ENCODE measurements at regions not wholly inside any gene's neighbourhood (a gene's known extent, or its start where the extent isn't known, plus 50 kb on each side); places are given as distances from the start of the nearest gene placed in this dataset.
"Not testable (repeated sequence)": the region's sequence is repeated elsewhere in the genome, so short reads cannot be mapped to it uniquely, and the experiment has no call there.

- H3K36me3 Mint-ChIP-seq (ENCODE audit: low read depth) = no peaks in the 10 kb centered on the region
- no peak for DNase-seq
- no peaks in the 10 kb centered on the region for H3K4me1 Mint-ChIP-seq
- POLR2A ChIA-PET = no interaction called here
- H3K4me3 Mint-ChIP-seq = no peak overlapping the region
- H3K27me3 Mint-ChIP-seq = no peaks in the 10 kb centered on the region
- CTCF ChIA-PET = no interaction called here
- H3K9me3 Mint-ChIP-seq = peaks cover 4% of the 10 kb centered on the region
- H3K27ac Mint-ChIP-seq = no peak overlapping the region
These were observed 82.7 kb upstream of the TAF11L2 start for GRCh38 chr5:17415321-17415758.

GRCh38 chr5:17416374-17416773, 81.7 kb upstream of the TAF11L2 start:
- H3K4me1 Mint-ChIP-seq; H3K27ac Mint-ChIP-seq; H3K9me3 Mint-ChIP-seq; H3K4me3 Mint-ChIP-seq; POLR2A ChIA-PET; H3K36me3 Mint-ChIP-seq (ENCODE audit: low read depth); DNase-seq; CTCF ChIA-PET; H3K27me3 Mint-ChIP-seq: not testable (repeated sequence)

- Mint-ChIP-seq H3K36me3 (ENCODE audit: low read depth) (no peaks in the 10 kb centered on the region), H3K27ac (no peak overlapping the region), H3K27me3 (no peaks in the 10 kb centered on the region), H3K4me1 (no peaks in the 10 kb centered on the region), H3K4me3 (no peak overlapping the region), H3K9me3 (peaks cover 3% of the 10 kb centered on the region)
- ChIA-PET POLR2A (no interaction called here), CTCF (no interaction called here)
- DNase-seq = no peak
These were observed 73.4 kb upstream of the TAF11L2 start for GRCh38 chr5:17424674-17425073.

- H3K4me1 Mint-ChIP-seq = no peaks in the 10 kb centered on the region
- H3K9me3 Mint-ChIP-seq = peaks cover 5% of the 10 kb centered on the region
- no peak overlapping the region for H3K27ac Mint-ChIP-seq
- DNase-seq = no peak
- POLR2A ChIA-PET = no interaction called here
- H3K4me3 Mint-ChIP-seq = no peak overlapping the region
- CTCF ChIA-PET = no interaction called here
- H3K27me3 Mint-ChIP-seq = no peaks in the 10 kb centered on the region
- no peaks in the 10 kb centered on the region for H3K36me3 Mint-ChIP-seq (ENCODE audit: low read depth)
These were observed 72.5 kb upstream of the TAF11L2 start for GRCh38 chr5:17425385-17426070.

GRCh38 chr5:17426104-17426749, 71.8 kb upstream of the TAF11L2 start:
- Mint-ChIP-seq H3K4me1 (no peaks in the 10 kb centered on the region), H3K27me3 (no peaks in the 10 kb centered on the region), H3K9me3 (peaks cover 8% of the 10 kb centered on the region), H3K27ac (no peak overlapping the region), H3K36me3 (ENCODE audit: low read depth) (no peaks in the 10 kb centered on the region), H3K4me3 (no peak overlapping the region)
- POLR2A ChIA-PET = no interaction called here
- DNase-seq = no peak
- CTCF ChIA-PET = no interaction called here

- ChIA-PET CTCF (no interaction called here), POLR2A (no interaction called here)
- no peaks in the 10 kb centered on the region for H3K4me1 Mint-ChIP-seq
- H3K27me3 Mint-ChIP-seq = no peaks in the 10 kb centered on the region
- H3K27ac Mint-ChIP-seq = no peak overlapping the region
- no peaks in the 10 kb centered on the region for H3K36me3 Mint-ChIP-seq (ENCODE audit: low read depth)
- no peak for DNase-seq
- no peak overlapping the region for H3K4me3 Mint-ChIP-seq
- peaks cover 5% of the 10 kb centered on the region for H3K9me3 Mint-ChIP-seq
These were observed 69.7 kb upstream of the TAF11L2 start for GRCh38 chr5:17428176-17428800.

GRCh38 chr5:17429353-17429752, 68.7 kb upstream of the TAF11L2 start:
- H3K9me3 Mint-ChIP-seq = peaks cover 5% of the 10 kb centered on the region

GRCh38 chr5:17430241-17430640, 67.8 kb upstream of the TAF11L2 start:
- no peak for DNase-seq
- no peaks in the 10 kb centered on the region for H3K27me3 Mint-ChIP-seq
- CTCF ChIA-PET = no interaction called here
- H3K36me3 Mint-ChIP-seq (ENCODE audit: low read depth) = no peaks in the 10 kb centered on the region
- no peak overlapping the region for H3K27ac Mint-ChIP-seq
- no peak overlapping the region for H3K4me3 Mint-ChIP-seq
- peaks cover 5% of the 10 kb centered on the region for H3K9me3 Mint-ChIP-seq
- H3K4me1 Mint-ChIP-seq = no peaks in the 10 kb centered on the region
- POLR2A ChIA-PET = no interaction called here

More at GRCh38 chr5:17429353-17429752, 68.7 kb upstream of the TAF11L2 start:
- no peak overlapping the region for H3K4me3 Mint-ChIP-seq
- POLR2A ChIA-PET = no interaction called here
- H3K27ac Mint-ChIP-seq = no peak overlapping the region
- H3K36me3 Mint-ChIP-seq (ENCODE audit: low read depth) = no peaks in the 10 kb centered on the region
- CTCF ChIA-PET = no interaction called here
- H3K4me1 Mint-ChIP-seq = no peaks in the 10 kb centered on the region
- DNase-seq = no peak
- no peaks in the 10 kb centered on the region for H3K27me3 Mint-ChIP-seq

GRCh38 chr5:17431272-17432050, 66.6 kb upstream of the TAF11L2 start:
- ChIA-PET CTCF (no interaction called here), POLR2A (no interaction called here)
- DNase-seq = no peak
- Mint-ChIP-seq H3K27ac (no peak overlapping the region), H3K4me3 (no peak overlapping the region), H3K9me3 (peaks cover 5% of the 10 kb centered on the region), H3K27me3 (no peaks in the 10 kb centered on the region), H3K4me1 (no peaks in the 10 kb centered on the region), H3K36me3 (ENCODE audit: low read depth) (no peaks in the 10 kb centered on the region)

GRCh38 chr5:17432569-17432968, 65.5 kb upstream of the TAF11L2 start:
- ChIA-PET CTCF (no interaction called here), POLR2A (no interaction called here)
- Mint-ChIP-seq H3K4me1 (no peaks in the 10 kb centered on the region), H3K9me3 (peaks cover 5% of the 10 kb centered on the region), H3K36me3 (ENCODE audit: low read depth) (no peaks in the 10 kb centered on the region), H3K27me3 (no peaks in the 10 kb centered on the region), H3K4me3 (no peak overlapping the region), H3K27ac (no peak overlapping the region)
- no peak for DNase-seq

GRCh38 chr5:17433406-17433805, 64.6 kb upstream of the TAF11L2 start:
- Mint-ChIP-seq H3K36me3 (ENCODE audit: low read depth) (no peaks in the 10 kb centered on the region), H3K4me1 (no peaks in the 10 kb centered on the region), H3K9me3 (peaks cover 6% of the 10 kb centered on the region), H3K4me3 (no peak overlapping the region), H3K27me3 (no peaks in the 10 kb centered on the region), H3K27ac (no peak overlapping the region)
- ChIA-PET POLR2A (no interaction called here), CTCF (no interaction called here)
- DNase-seq = no peak

- H3K27ac Mint-ChIP-seq = no peak overlapping the region
- H3K27me3 Mint-ChIP-seq = no peaks in the 10 kb centered on the region
- no peaks in the 10 kb centered on the region for H3K4me1 Mint-ChIP-seq
- H3K4me3 Mint-ChIP-seq = no peak overlapping the region
- no peak for DNase-seq
- H3K36me3 Mint-ChIP-seq (ENCODE audit: low read depth) = no peaks in the 10 kb centered on the region
- CTCF ChIA-PET = no interaction called here
- H3K9me3 Mint-ChIP-seq = peaks cover 6% of the 10 kb centered on the region
- POLR2A ChIA-PET = no interaction called here
These were observed 63.0 kb upstream of the TAF11L2 start for GRCh38 chr5:17434982-17435381.

GRCh38 chr5:17436350-17436749, 61.7 kb upstream of the TAF11L2 start:
- CTCF ChIA-PET = no interaction called here
- Mint-ChIP-seq H3K36me3 (ENCODE audit: low read depth) (no peaks in the 10 kb centered on the region), H3K27me3 (no peaks in the 10 kb centered on the region), H3K27ac (no peak overlapping the region), H3K4me3 (no peak overlapping the region), H3K9me3 (peaks cover 3% of the 10 kb centered on the region), H3K4me1 (no peaks in the 10 kb centered on the region)
- POLR2A ChIA-PET = no interaction called here
- DNase-seq = no peak
